HG03439 (cell line): ENCODE measurements at regions not wholly inside any gene's neighbourhood (a gene's known extent, or its start where the extent isn't known, plus 50 kb on each side); places are given as distances from the start of the nearest gene placed in this dataset.
"Not testable (repeated sequence)": the region's sequence is repeated elsewhere in the genome, so short reads cannot be mapped to it uniquely, and the experiment has no call there.

ENCODE experiments used
- ATAC-seq: cut with Tn5 transposase; IDR thresholded peaks from one replicate; pipeline ENCODE4 v1.9.1; 2021; ENCODE audit warnings: mild to moderate bottlenecking, moderate library complexity; ENCODE audit not compliant: unreplicated experiment

GRCh38 chr5:124199893-124200292, 546.5 kb downstream of the ZNF608 start:
- ATAC-seq, result no peak

- no peak for ATAC-seq
Measured at GRCh38 chr5:124195411-124195810, 551.0 kb downstream of the ZNF608 start.

GRCh38 chr5:124194282-124194681, 552.2 kb downstream of the ZNF608 start:
- ATAC-seq, result no peak

GRCh38 chr5:124193371-124193789, 553.1 kb downstream of the ZNF608 start:
- ATAC-seq, result no peak

GRCh38 chr5:124192716-124193115, 553.7 kb downstream of the ZNF608 start:
- no peak for ATAC-seq

- ATAC-seq, result no peak
Measured at GRCh38 chr5:124185716-124186115, 560.7 kb downstream of the ZNF608 start.

GRCh38 chr5:124182133-124182532, 564.3 kb downstream of the ZNF608 start:
- ATAC-seq, result no peak

GRCh38 chr5:124180875-124181461, 565.5 kb downstream of the ZNF608 start:
- ATAC-seq, result no peak

GRCh38 chr5:124180299-124180874, 566.1 kb downstream of the ZNF608 start:
- no peak for ATAC-seq

GRCh38 chr5:124179819-124180218, 566.6 kb downstream of the ZNF608 start:
- ATAC-seq, result no peak

GRCh38 chr5:124178050-124178449, 568.4 kb downstream of the ZNF608 start:
- ATAC-seq, result no peak

- no peak for ATAC-seq
Measured at GRCh38 chr5:124176692-124177091, 569.7 kb downstream of the ZNF608 start.

- ATAC-seq, result no peak
Measured at GRCh38 chr5:124173386-124173785, 573.1 kb downstream of the ZNF608 start.

- no peak for ATAC-seq
Measured at GRCh38 chr5:124172389-124173003, 573.9 kb downstream of the ZNF608 start.

- not testable (repeated sequence) for ATAC-seq
Measured at GRCh38 chr5:124168093-124168492, 578.3 kb downstream of the ZNF608 start.

GRCh38 chr5:124162767-124163532, 583.5 kb downstream of the ZNF608 start:
- no peak for ATAC-seq

- ATAC-seq, result no peak
Measured at GRCh38 chr5:124161266-124161665, 585.2 kb downstream of the ZNF608 start.

GRCh38 chr5:124160265-124160664, 586.2 kb downstream of the ZNF608 start:
- no peak for ATAC-seq

GRCh38 chr5:124157320-124157719, 589.1 kb downstream of the ZNF608 start:
- ATAC-seq, result peak; percentile 50

GRCh38 chr5:124156415-124156996, 589.9 kb downstream of the ZNF608 start:
- no peak for ATAC-seq

- ATAC-seq, result no peak
Measured at GRCh38 chr5:124154714-124155113, 591.7 kb downstream of the ZNF608 start.
